HEK293 (cell line): ENCODE measurements at regions not wholly inside any gene's neighbourhood (a gene's known extent, or its start where the extent isn't known, plus 50 kb on each side); places are given as distances from the start of the nearest gene placed in this dataset.

ENCODE experiments used
- CTCF ChIA-PET: fragments of 350-600 bp; formaldehyde crosslinking; extraction: SDS; loops from one replicate; lab custom pipeline; 2021; ENCODE audit warnings: antibody characterized with exemption; lab: Yijun Ruan, JAX
- POLR2A ChIA-PET: fragments of 300-600 bp; formaldehyde crosslinking; extraction: SDS; loops from one replicate; lab custom pipeline; 2020; ENCODE audit warnings: antibody characterized with exemption, inconsistent platforms; lab: Yijun Ruan, JAX
- H3K27ac ChIP-seq: fragments of 200-500 bp; sonication (Bioruptor generic); 2 replicates; pipeline ENCODE4 v1.5.1; 2014; ENCODE audit warnings: low read depth, low read length, control low read depth, inconsistent platforms; ENCODE audit errors: extremely low read depth
- H3K36me3 ChIP-seq, 2 experiments: fragments of 200-500 bp in 1 of 2; sonication (Bioruptor generic) in 1 of 2; 1 replicate in 1 of 2; 2 replicates in 1 of 2; pipeline ENCODE4 v1.5.1; 2014 to 2017; ENCODE audit warnings: inconsistent platforms in 2 of 2, low read length in 2 of 2; ENCODE audit not compliant: control insufficient read depth in 2 of 2, insufficient read depth in 1 of 2
- H3K4me1 ChIP-seq: fragments of 200-500 bp; sonication (Bioruptor generic); 2 replicates; pipeline ENCODE4 v1.5.1; 2014; ENCODE audit warnings: mild to moderate bottlenecking, low read length, inconsistent platforms; ENCODE audit not compliant: control insufficient read depth, insufficient read depth
- H3K4me3 ChIP-seq: 2 replicates; pipeline ENCODE4 v1.5.1; 2011; ENCODE audit warnings: low read depth, mild to moderate bottlenecking, control low read depth, low read length, moderate library complexity
- H3K9me3 ChIP-seq: fragments of 200-500 bp; sonication (Bioruptor generic); 2 replicates; pipeline ENCODE4 v1.5.1; 2014; ENCODE audit warnings: low read depth, low read length, inconsistent platforms; ENCODE audit not compliant: control insufficient read depth, insufficient read depth
- BCL6B ChIP-seq: fragments of 450-650 bp; formaldehyde crosslinking; IDR thresholded peaks from 2 replicates; pipeline ENCODE4 v1.5.1; 2017; ENCODE audit warnings: missing biosample characterization, missing genetic modification characterization
- GFI1B ChIP-seq: fragments of 450-650 bp; formaldehyde crosslinking; IDR thresholded peaks from 2 replicates; pipeline ENCODE4 v1.5.1; 2016; ENCODE audit warnings: missing biosample characterization, missing genetic modification characterization
- KLF8 ChIP-seq: fragments of 450-650 bp; formaldehyde crosslinking; IDR thresholded peaks from 2 replicates; pipeline ENCODE4 v1.5.1; 2016; ENCODE audit warnings: missing biosample characterization, missing genetic modification characterization
- MEIS1 ChIP-seq: sonication (generic); formaldehyde crosslinking; IDR thresholded peaks from 2 replicates; pipeline ENCODE4 v1.8.1; 2022; ENCODE audit warnings: missing genetic modification reagents, mild to moderate bottlenecking, borderline replicate concordance
- PBX3 ChIP-seq: sonication (generic); formaldehyde crosslinking; IDR thresholded peaks from 2 replicates; pipeline ENCODE4 v1.8.1; 2022; ENCODE audit warnings: mild to moderate bottlenecking, moderate library complexity, missing genetic modification reagents
- SCRT2 ChIP-seq: fragments of 450-650 bp; formaldehyde crosslinking; IDR thresholded peaks from 2 replicates; pipeline ENCODE4 v1.5.1; 2016; ENCODE audit warnings: missing biosample characterization, missing genetic modification characterization
- ZBTB20 ChIP-seq: fragments of 450-650 bp; formaldehyde crosslinking; IDR thresholded peaks from 2 replicates; pipeline ENCODE4 v1.5.1; 2016; ENCODE audit warnings: missing biosample characterization, missing genetic modification characterization
- ZBTB21 ChIP-seq: fragments of 450-650 bp; formaldehyde crosslinking; IDR thresholded peaks from 2 replicates; pipeline ENCODE4 v1.5.1; 2017; ENCODE audit warnings: missing biosample characterization, missing genetic modification characterization
- ZFP3 ChIP-seq: fragments of 450-650 bp; formaldehyde crosslinking; IDR thresholded peaks from 2 replicates; pipeline ENCODE4 v1.5.1; 2016; ENCODE audit warnings: low read depth, missing biosample characterization, missing genetic modification characterization
- ZNF112 ChIP-seq: fragments of 450-650 bp; formaldehyde crosslinking; IDR thresholded peaks from 2 replicates; pipeline ENCODE4 v1.5.0; 2017; ENCODE audit warnings: missing biosample characterization, missing genetic modification characterization
- ZNF114 ChIP-seq: fragments of 450-650 bp; formaldehyde crosslinking; IDR thresholded peaks from 2 replicates; pipeline ENCODE4 v1.5.0; 2017; ENCODE audit warnings: missing biosample characterization, missing genetic modification characterization
- ZNF302 ChIP-seq: fragments of 450-650 bp; formaldehyde crosslinking; IDR thresholded peaks from 2 replicates; pipeline ENCODE4 v1.5.1; 2016; ENCODE audit warnings: missing biosample characterization, missing genetic modification characterization, low read depth
- ZNF354C ChIP-seq: fragments of 450-650 bp; formaldehyde crosslinking; IDR thresholded peaks from 2 replicates; pipeline ENCODE4 v1.5.1; 2016; ENCODE audit warnings: missing biosample characterization, missing genetic modification characterization, low read depth, borderline replicate concordance
- ZNF394 ChIP-seq: fragments of 450-650 bp; formaldehyde crosslinking; IDR thresholded peaks from 2 replicates; pipeline ENCODE4 v1.5.1; 2016; ENCODE audit warnings: missing biosample characterization, missing genetic modification characterization, mild to moderate bottlenecking, moderate library complexity, borderline replicate concordance
- ZNF433 ChIP-seq: fragments of 450-650 bp; formaldehyde crosslinking; IDR thresholded peaks from 2 replicates; pipeline ENCODE4 v1.5.1; 2016; ENCODE audit warnings: missing biosample characterization, missing genetic modification characterization, low read depth
- ZNF48 ChIP-seq: fragments of 450-650 bp; formaldehyde crosslinking; IDR thresholded peaks from 2 replicates; pipeline ENCODE4 v1.5.1; 2016; ENCODE audit warnings: missing biosample characterization, missing genetic modification characterization
- ZNF514 ChIP-seq: fragments of 450-650 bp; formaldehyde crosslinking; IDR thresholded peaks from 2 replicates; pipeline ENCODE4 v1.5.1; 2016; ENCODE audit warnings: missing biosample characterization, missing genetic modification characterization
- ZNF571 ChIP-seq: fragments of 450-650 bp; formaldehyde crosslinking; IDR thresholded peaks from 2 replicates; pipeline ENCODE4 v1.5.0; 2017; ENCODE audit warnings: missing biosample characterization, missing genetic modification characterization
- ZNF664 ChIP-seq: fragments of 450-650 bp; formaldehyde crosslinking; IDR thresholded peaks from 2 replicates; pipeline ENCODE4 v1.5.1; 2016; ENCODE audit warnings: missing biosample characterization, missing genetic modification characterization
- ZNF701 ChIP-seq: fragments of 450-650 bp; formaldehyde crosslinking; IDR thresholded peaks from 2 replicates; pipeline ENCODE4 v1.5.1; 2016; ENCODE audit warnings: missing biosample characterization, missing genetic modification characterization
- TF ChIP-seq, protein P1 (sequence below): fragments of 450-650 bp; formaldehyde crosslinking; IDR thresholded peaks from 2 replicates; pipeline ENCODE4 v1.5.1; 2017; ENCODE audit warnings: missing biosample characterization, mild to moderate bottlenecking, missing genetic modification characterization, moderate library complexity
- TF ChIP-seq, protein P2 (sequence below): fragments of 450-650 bp; formaldehyde crosslinking; IDR thresholded peaks from 2 replicates; pipeline ENCODE4 v1.5.1; 2016; ENCODE audit warnings: missing biosample characterization, missing genetic modification characterization, low read depth

DNA sequence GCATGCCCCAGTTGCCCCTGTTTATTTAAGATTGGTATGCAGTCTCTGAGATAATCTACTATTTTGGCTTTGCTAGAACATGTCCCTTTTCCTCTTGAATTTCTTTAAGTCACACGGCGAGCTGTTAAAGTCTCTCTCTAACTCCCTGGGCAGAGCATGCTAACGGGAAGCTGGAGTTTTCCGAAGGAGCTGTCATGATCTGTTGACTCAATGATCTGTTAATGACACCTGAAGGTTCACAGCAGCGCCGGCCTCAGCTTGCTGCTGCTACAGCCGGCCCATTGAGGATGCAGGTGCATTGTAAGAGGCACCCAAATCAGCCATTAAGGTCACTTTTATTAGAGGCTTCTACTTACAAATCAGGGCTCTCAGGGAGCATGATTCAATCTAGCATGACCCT is 1203.4 kb downstream of the MAT2B start (continued):
- TF ChIP-seq, protein P1, sequence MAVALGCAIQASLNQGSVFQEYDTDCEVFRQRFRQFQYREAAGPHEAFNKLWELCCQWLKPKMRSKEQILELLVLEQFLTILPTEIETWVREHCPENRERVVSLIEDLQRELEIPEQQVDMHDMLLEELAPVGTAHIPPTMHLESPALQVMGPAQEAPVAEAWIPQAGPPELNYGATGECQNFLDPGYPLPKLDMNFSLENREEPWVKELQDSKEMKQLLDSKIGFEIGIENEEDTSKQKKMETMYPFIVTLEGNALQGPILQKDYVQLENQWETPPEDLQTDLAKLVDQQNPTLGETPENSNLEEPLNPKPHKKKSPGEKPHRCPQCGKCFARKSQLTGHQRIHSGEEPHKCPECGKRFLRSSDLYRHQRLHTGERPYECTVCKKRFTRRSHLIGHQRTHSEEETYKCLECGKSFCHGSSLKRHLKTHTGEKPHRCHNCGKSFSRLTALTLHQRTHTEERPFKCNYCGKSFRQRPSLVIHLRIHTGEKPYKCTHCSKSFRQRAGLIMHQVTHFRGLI (tag by site-specific recombination) = no peak
- TF ChIP-seq ZFP3 (tag by site-specific recombination) = no peak

DNA sequence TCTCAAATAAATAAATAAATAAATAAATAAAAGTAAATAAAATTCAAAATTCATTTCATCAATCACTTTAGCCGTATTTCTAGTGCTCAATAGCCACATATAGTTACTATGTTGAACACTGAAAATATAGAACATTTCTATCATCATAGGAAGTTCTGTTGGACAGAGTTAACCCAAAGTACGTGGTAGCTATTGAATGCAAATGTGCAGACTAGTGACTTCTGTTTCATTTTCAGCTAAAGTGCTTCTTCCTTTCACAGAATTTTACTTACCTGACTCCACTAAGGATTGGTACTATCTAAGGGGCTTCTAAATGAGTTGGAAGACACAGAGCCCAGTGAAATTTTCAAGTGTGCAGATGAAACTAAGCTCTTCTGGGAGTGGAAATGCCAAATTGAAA is 1208.3 kb downstream of the MAT2B start:
- Histone ChIP-seq H3K4me3 (no peak overlapping the region), H3K27ac (no peak overlapping the region), H3K36me3 (no peaks in the 10 kb centered on the region), H3K9me3 (no peaks in the 10 kb centered on the region), H3K4me1 (no peaks in the 10 kb centered on the region)
- ChIA-PET POLR2A (no interaction called here), CTCF (no interaction called here)
- TF ChIP-seq MEIS1 (CRISPR knock-in tag) (no peak), ZNF433 (tag by site-specific recombination) (no peak), ZNF48 (tag by site-specific recombination) (no peak), GFI1B (tag by site-specific recombination) (no peak), ZNF354C (tag by site-specific recombination) (no peak), KLF8 (tag by site-specific recombination) (no peak), ZNF112 (tag by site-specific recombination) (no peak), ZNF114 (tag by site-specific recombination) (no peak), ZBTB20 (tag by site-specific recombination) (no peak), ZNF664 (tag by site-specific recombination) (no peak), ZNF701 (tag by site-specific recombination) (no peak), ZBTB21 (tag by site-specific recombination) (no peak), ZNF571 (tag by site-specific recombination) (no peak), ZNF394 (tag by site-specific recombination) (no peak), ZNF514 (tag by site-specific recombination) (no peak)
- TF ChIP-seq, protein P2, sequence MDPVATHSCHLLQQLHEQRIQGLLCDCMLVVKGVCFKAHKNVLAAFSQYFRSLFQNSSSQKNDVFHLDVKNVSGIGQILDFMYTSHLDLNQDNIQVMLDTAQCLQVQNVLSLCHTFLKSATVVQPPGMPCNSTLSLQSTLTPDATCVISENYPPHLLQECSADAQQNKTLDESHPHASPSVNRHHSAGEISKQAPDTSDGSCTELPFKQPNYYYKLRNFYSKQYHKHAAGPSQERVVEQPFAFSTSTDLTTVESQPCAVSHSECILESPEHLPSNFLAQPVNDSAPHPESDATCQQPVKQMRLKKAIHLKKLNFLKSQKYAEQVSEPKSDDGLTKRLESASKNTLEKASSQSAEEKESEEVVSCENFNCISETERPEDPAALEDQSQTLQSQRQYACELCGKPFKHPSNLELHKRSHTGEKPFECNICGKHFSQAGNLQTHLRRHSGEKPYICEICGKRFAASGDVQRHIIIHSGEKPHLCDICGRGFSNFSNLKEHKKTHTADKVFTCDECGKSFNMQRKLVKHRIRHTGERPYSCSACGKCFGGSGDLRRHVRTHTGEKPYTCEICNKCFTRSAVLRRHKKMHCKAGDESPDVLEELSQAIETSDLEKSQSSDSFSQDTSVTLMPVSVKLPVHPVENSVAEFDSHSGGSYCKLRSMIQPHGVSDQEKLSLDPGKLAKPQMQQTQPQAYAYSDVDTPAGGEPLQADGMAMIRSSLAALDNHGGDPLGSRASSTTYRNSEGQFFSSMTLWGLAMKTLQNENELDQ = no peak

GRCh38 chr5:164721116-164721515 is 1215.7 kb downstream of the MAT2B start:
- Histone ChIP-seq H3K36me3 (no peaks in the 10 kb centered on the region), H3K9me3 (no peaks in the 10 kb centered on the region), H3K27ac (no peak overlapping the region), H3K4me3 (no peak overlapping the region), H3K4me1 (no peaks in the 10 kb centered on the region)
- POLR2A ChIA-PET = no interaction called here
- TF ChIP-seq ZNF302 (tag by site-specific recombination) (no peak), BCL6B (no peak), SCRT2 (tag by site-specific recombination) (no peak), PBX3 (CRISPR knock-in tag) (no peak)
- CTCF ChIA-PET = no interaction called here
